HepG2 (cell line): ENCODE measurements at regions not wholly inside any gene's neighbourhood (a gene's known extent, or its start where the extent isn't known, plus 50 kb on each side); places are given as distances from the start of the nearest gene placed in this dataset.
"Not testable (repeated sequence)": the region's sequence is repeated elsewhere in the genome, so short reads cannot be mapped to it uniquely, and the experiment has no call there.

Source experiments
- ATAC-seq: fragments of 200-7000 bp; cut with Tn5 transposase; 3 replicates; pipeline ENCODE4 v1.9.1; 2020; ENCODE audit warnings: mild to moderate bottlenecking, moderate library complexity
- BruUV-seq: library from RNA; stranded (reverse); fragments of 400-500 nt; replicated peaks from 2 replicates; lab custom pipeline; 2021; lab: Mats Ljungman, UMichigan
- CTCF ChIA-PET: fragments of 300-600 bp; formaldehyde crosslinking; extraction: SDS; loops from one replicate; lab custom pipeline; 2021; ENCODE audit warnings: low total read pairs, inconsistent platforms, low intra/inter-chr PET ratio; lab: Yijun Ruan, JAX
- POLR2A ChIA-PET: fragments of 350-600 bp; sonication (Branson Sonifier 250); formaldehyde crosslinking; loops from one replicate; lab custom pipeline; 2020; ENCODE audit warnings: antibody characterized with exemption, inconsistent platforms; lab: Yijun Ruan, JAX
- DNase-seq: peaks from one replicate; pipeline ENCODE4 v3.0.0-alpha.2; 2015; ENCODE audit warnings: low spot score
- FAIRE-seq: peaks from 3 replicates; lab custom pipeline; 2011; peaks lifted over from hg19 to GRCh38; lab: Jason Lieb, UNC
- H2AFZ ChIP-seq: one replicate; pipeline ENCODE4 v1.6.1; 2011; ENCODE audit warnings: low read length, inconsistent platforms
- H3K27ac ChIP-seq: fragments of 300-600 bp; 3 replicates; pipeline ENCODE4 v1.8.0; 2011; ENCODE audit warnings: mixed run types, mild to moderate bottlenecking, mixed read lengths, low read length, inconsistent platforms; ENCODE audit not compliant: insufficient read depth; ENCODE audit errors: extremely low read length
- H3K27me3 ChIP-seq, 2 experiments: fragments of 200-600 bp in 1 of 2; 2 replicates in 1 of 2; 3 replicates in 1 of 2; pipeline versions ENCODE4 v1.6.0 to v1.8.0; 2011; ENCODE audit warnings: low read length in 2 of 2, mild to moderate bottlenecking in 2 of 2, moderate library complexity in 2 of 2, inconsistent platforms in 1 of 2; ENCODE audit not compliant: insufficient read depth in 2 of 2, control insufficient read depth in 1 of 2
- H3K36me3 ChIP-seq, 2 experiments: fragments of 200-600 bp in 1 of 2; replicated peaks in 1 of 2; 2 replicates in 1 of 2; 3 replicates in 1 of 2; pipeline versions ENCODE4 v1.5.1 to v1.8.0; 2011; ENCODE audit warnings: low read length in 2 of 2, inconsistent platforms in 1 of 2; ENCODE audit not compliant: insufficient read depth in 2 of 2, control insufficient read depth in 1 of 2
- H3K4me1 ChIP-seq: 2 replicates; pipeline ENCODE4 v1.5.1; 2012; ENCODE audit warnings: low read length, inconsistent platforms; ENCODE audit not compliant: insufficient read depth
- H3K4me2 ChIP-seq: 2 replicates; pipeline ENCODE4 v1.6.0; 2011; ENCODE audit warnings: low read depth, low read length, inconsistent platforms
- H3K4me3 ChIP-seq, 3 experiments: fragments of 200-600 bp in 1 of 3; sonication (generic), shearing (Covaris generic) in 1 of 3; replicated peaks in 1 of 3; 2 replicates each; pipeline ENCODE4 v1.5.1; 2011 to 2016; ENCODE audit warnings: low read length in 3 of 3, inconsistent platforms in 2 of 3, low read depth in 2 of 3, mild to moderate bottlenecking in 2 of 3, control low read depth in 1 of 3, mixed read lengths in 1 of 3; ENCODE audit not compliant: insufficient read depth in 1 of 3
- H3K79me2 ChIP-seq: one replicate; pipeline ENCODE4 v1.6.1; 2011; ENCODE audit warnings: low read length, inconsistent platforms; ENCODE audit not compliant: insufficient read depth
- H3K9ac ChIP-seq: 2 replicates; pipeline ENCODE4 v1.6.0; 2011; ENCODE audit warnings: mild to moderate bottlenecking, low read depth, low read length, inconsistent platforms; ENCODE audit not compliant: insufficient read depth
- H3K9me3 ChIP-seq: 2 replicates; pipeline ENCODE4 v1.5.1; 2012; ENCODE audit warnings: mild to moderate bottlenecking, low read length
- H4K20me1 ChIP-seq: 2 replicates; pipeline ENCODE4 v1.6.0; 2011; ENCODE audit warnings: inconsistent platforms, mild to moderate bottlenecking, low read length, moderate library complexity; ENCODE audit not compliant: insufficient read depth
- CSRNP2 ChIP-seq: sonication (generic); formaldehyde crosslinking; conservative IDR thresholded peaks from 2 replicates; pipeline ENCODE4 v1.8.0; 2022; ENCODE audit warnings: low read depth, missing genetic modification reagents
- MZF1 ChIP-seq: sonication (generic); formaldehyde crosslinking; IDR thresholded peaks from 2 replicates; pipeline ENCODE4 v1.8.1; 2023; ENCODE audit warnings: mild to moderate bottlenecking, missing genetic modification reagents, borderline replicate concordance
- NAIF1 ChIP-seq: sonication (generic); formaldehyde crosslinking; IDR thresholded peaks from 2 replicates; pipeline ENCODE4 v1.5.0; 2020; ENCODE audit warnings: mild to moderate bottlenecking, missing genetic modification reagents, borderline replicate concordance
- NBN ChIP-seq: fragments of 450-650 bp; conservative IDR thresholded peaks from 2 replicates; pipeline ENCODE4 v1.6.1; 2017
- ZMAT3 ChIP-seq: sonication (generic); formaldehyde crosslinking; conservative IDR thresholded peaks from 2 replicates; pipeline ENCODE4 v1.7.0; 2021; ENCODE audit warnings: missing genetic modification reagents
- ZNF691 ChIP-seq: sonication (generic); formaldehyde crosslinking; IDR thresholded peaks from 2 replicates; pipeline ENCODE4 v1.4.0; 2020; ENCODE audit warnings: missing genetic modification reagents, low read depth, mild to moderate bottlenecking, borderline replicate concordance
- WGBS: methylation state at CpG from one replicate; pipeline ENCODE4 v1.1.6; 2017; ENCODE audit warnings: low lambda C conversion rate; 5-methylcytosine and 5-hydroxymethylcytosine counted together
- in situ Hi-C: cut with HindIII; loops from 2 replicates; pipeline ENCODE4 v1.10.0; 2017; ENCODE audit warnings: low pct_unique_long_range_greater_than_20kb; ENCODE audit not compliant: extremely low pct_ligation_motif_present
- intact Hi-C: fragments of 100-400 bp; cut with micrococcal nuclease; formaldehyde crosslinking; loops from one replicate; pipeline ENCODE4 v1.10.0; 2022; ENCODE audit not compliant: unreplicated experiment

GRCh38 chrX:66756717-66757116 is 117.8 kb upstream of the EDA2R start:
- Histone ChIP-seq H3K79me2 (no peaks in the 10 kb centered on the region), H4K20me1 (no peaks in the 10 kb centered on the region), H3K27me3 (no peaks in the 10 kb centered on the region), H3K9me3 (no peaks in the 10 kb centered on the region), H3K36me3 (no peaks in the 10 kb centered on the region), H3K4me1 (no peaks in the 10 kb centered on the region), H3K4me2 (no peak overlapping the region), H2AFZ (no peak overlapping the region)
- DNase-seq: no peak
- BruUV-seq: no TSS peak
- WGBS: 0% methylated on average over 1 of the region's 1 CpG
- CTCF ChIA-PET: no interaction called here
- intact Hi-C loops: no loop called here
- TF ChIP-seq NAIF1 (CRISPR knock-in tag) (no peak), NBN (no peak), ZNF691 (CRISPR knock-in tag) (no peak), MZF1 (CRISPR knock-in tag) (no peak), CSRNP2 (CRISPR knock-in tag) (no peak)
- TF ChIP-seq, all 625 proteins: peak for 0
- no peak overlapping the region for H3K4me3 ChIP-seq
- in situ Hi-C loops: no loop called here
- ATAC-seq: no peak
- H3K27ac ChIP-seq: no peak overlapping the region
- no peak for FAIRE-seq
- POLR2A ChIA-PET: no interaction called here
- no peak overlapping the region for H3K9ac ChIP-seq

GRCh38 chrX:66751136-66751782 is 112.4 kb upstream of the EDA2R start:
- in situ Hi-C loops: no loop called here

GRCh38 chrX:66744519-66744918 is 105.6 kb upstream of the EDA2R start:
- DNase-seq, ATAC-seq, H3K27me3 ChIP-seq, H2AFZ ChIP-seq, intact Hi-C loops, H3K79me2 ChIP-seq, H3K4me3 ChIP-seq, H3K9ac ChIP-seq, H4K20me1 ChIP-seq, BruUV-seq, H3K4me2 ChIP-seq, H3K4me1 ChIP-seq, POLR2A ChIA-PET, H3K36me3 ChIP-seq, H3K27ac ChIP-seq, CTCF ChIA-PET, FAIRE-seq, H3K9me3 ChIP-seq: not testable (repeated sequence)
- in situ Hi-C loops: loop anchor here (25.0 kb wide), 1 partner anchor 1157 kb away; no protein-coding TSS in a partner anchor
- 0% methylated on average over 1 of the region's 1 CpG for WGBS

More at GRCh38 chrX:66751136-66751782, 112.4 kb upstream of the EDA2R start:
- no peak overlapping the region for H3K4me3 ChIP-seq
- H3K36me3 ChIP-seq: no peaks in the 10 kb centered on the region
- no peak for FAIRE-seq
- H4K20me1 ChIP-seq: no peaks in the 10 kb centered on the region
- H3K79me2 ChIP-seq: no peaks in the 10 kb centered on the region
- no TSS peak for BruUV-seq
- H3K4me1 ChIP-seq: no peaks in the 10 kb centered on the region
- H3K27me3 ChIP-seq: no peaks in the 10 kb centered on the region
- CTCF ChIA-PET: no interaction called here
- H3K27ac ChIP-seq: no peak overlapping the region
- no peak overlapping the region for H3K4me2 ChIP-seq
- 0% methylated on average over 1 of the region's 2 CpGs for WGBS
- TF ChIP-seq ZMAT3 (CRISPR knock-in tag): no peak
- intact Hi-C loops: no loop called here
- no peaks in the 10 kb centered on the region; the same call in 1 of the 2 replicates for H3K9me3 ChIP-seq
- no peak for ATAC-seq
- POLR2A ChIA-PET: no interaction called here
- H2AFZ ChIP-seq: no peak overlapping the region
- DNase-seq: no peak
- no peak overlapping the region for H3K9ac ChIP-seq
